Karpas-422 (cell line): ENCODE measurements at regions not wholly inside any gene's neighbourhood (a gene's known extent, or its start where the extent isn't known, plus 50 kb on each side); places are given as distances from the start of the nearest gene placed in this dataset.

Experiments used
- DNase-seq: peaks from one replicate; pipeline ENCODE4 v3.0.0-alpha.2; 2015
- H2AFZ ChIP-seq: fragments of 200-600 bp; sonication (generic); 2 replicates; pipeline ENCODE4 v1.6.1; 2014; ENCODE audit warnings: antibody characterized with exemption, low read length, mixed read lengths
- H3K27ac ChIP-seq: fragments of 200-600 bp; sonication (generic); 2 replicates; pipeline ENCODE4 v1.5.1; 2014; ENCODE audit warnings: mild to moderate bottlenecking, low read length, moderate library complexity
- H3K27me3 ChIP-seq: fragments of 200-600 bp; sonication (generic); 2 replicates; pipeline ENCODE4 v1.6.1; 2014; ENCODE audit warnings: low read length, mixed read lengths
- H3K36me3 ChIP-seq: fragments of 200-600 bp; sonication (generic); 2 replicates; pipeline ENCODE4 v1.6.1; 2014; ENCODE audit warnings: low read length, mixed read lengths; ENCODE audit not compliant: insufficient read depth
- H3K4me1 ChIP-seq: fragments of 200-600 bp; sonication (generic); 2 replicates; pipeline ENCODE4 v1.6.1; 2014; ENCODE audit warnings: mild to moderate bottlenecking, low read length, mixed read lengths
- H3K4me2 ChIP-seq: fragments of 200-600 bp; sonication (generic); 2 replicates; pipeline ENCODE4 v1.6.1; 2014; ENCODE audit warnings: low read length, low read depth, mild to moderate bottlenecking; ENCODE audit not compliant: poor library complexity, severe bottlenecking
- H3K4me3 ChIP-seq: fragments of 200-600 bp; sonication (generic); 2 replicates; pipeline ENCODE4 v1.5.1; 2014; ENCODE audit warnings: mild to moderate bottlenecking, antibody characterized with exemption, low read length, mixed read lengths
- H3K79me2 ChIP-seq: fragments of 200-600 bp; sonication (generic); 2 replicates; pipeline ENCODE4 v1.6.1; 2014; ENCODE audit warnings: mild to moderate bottlenecking, low read length, mixed read lengths
- H3K9ac ChIP-seq: fragments of 200-600 bp; sonication (generic); 2 replicates; pipeline ENCODE4 v1.6.0; 2014; ENCODE audit warnings: low read length
- H3K9me2 ChIP-seq: fragments of 200-600 bp; sonication (generic), shearing (Covaris generic); replicated peaks from 2 replicates; pipeline ENCODE4 v1.6.0; 2014; ENCODE audit warnings: mild to moderate bottlenecking, low read length, moderate library complexity; ENCODE audit not compliant: insufficient read depth
- H3K9me3 ChIP-seq: fragments of 300-700, 200-600 bp; sonication (generic); 2 replicates; pipeline ENCODE4 v1.6.1; 2014; ENCODE audit warnings: low read length, mixed read lengths
- H4K20me1 ChIP-seq: fragments of 200-600 bp; sonication (generic); 2 replicates; pipeline ENCODE4 v1.6.1; 2014; ENCODE audit warnings: mild to moderate bottlenecking, antibody characterized with exemption, low read length, low read depth; ENCODE audit not compliant: insufficient read depth

- H3K27ac ChIP-seq = no peak overlapping the region
- H3K9me3 ChIP-seq = no peaks in the 10 kb centered on the region
- no peak for DNase-seq
- no peak overlapping the region for H3K4me3 ChIP-seq
- H3K4me2 ChIP-seq = no peak overlapping the region
- no peaks in the 10 kb centered on the region for H3K27me3 ChIP-seq
- H3K4me1 ChIP-seq = no peaks in the 10 kb centered on the region
- no peaks in the 10 kb centered on the region for H3K9me2 ChIP-seq
- no peaks in the 10 kb centered on the region for H3K36me3 ChIP-seq
- no peak overlapping the region for H2AFZ ChIP-seq
- no peaks in the 10 kb centered on the region for H4K20me1 ChIP-seq
- H3K9ac ChIP-seq = no peak overlapping the region
- H3K79me2 ChIP-seq = no peaks in the 10 kb centered on the region
These were observed 173.4 kb upstream of the KITLG start for GRCh38 chr12:88753707-88754106.

- H3K9me3 ChIP-seq = no peaks in the 10 kb centered on the region
- no peaks in the 10 kb centered on the region for H4K20me1 ChIP-seq
- H3K36me3 ChIP-seq = no peaks in the 10 kb centered on the region
- no peak overlapping the region for H3K9ac ChIP-seq
- H3K27me3 ChIP-seq = no peaks in the 10 kb centered on the region
- no peaks in the 10 kb centered on the region for H3K79me2 ChIP-seq
- H2AFZ ChIP-seq = no peak overlapping the region
- no peaks in the 10 kb centered on the region for H3K4me1 ChIP-seq
- no peak for DNase-seq
- no peaks in the 10 kb centered on the region for H3K9me2 ChIP-seq
- H3K4me2 ChIP-seq = no peak overlapping the region
- no peak overlapping the region for H3K27ac ChIP-seq
- no peak overlapping the region for H3K4me3 ChIP-seq
These were observed 172.8 kb upstream of the KITLG start for GRCh38 chr12:88753066-88753465.

DNA sequence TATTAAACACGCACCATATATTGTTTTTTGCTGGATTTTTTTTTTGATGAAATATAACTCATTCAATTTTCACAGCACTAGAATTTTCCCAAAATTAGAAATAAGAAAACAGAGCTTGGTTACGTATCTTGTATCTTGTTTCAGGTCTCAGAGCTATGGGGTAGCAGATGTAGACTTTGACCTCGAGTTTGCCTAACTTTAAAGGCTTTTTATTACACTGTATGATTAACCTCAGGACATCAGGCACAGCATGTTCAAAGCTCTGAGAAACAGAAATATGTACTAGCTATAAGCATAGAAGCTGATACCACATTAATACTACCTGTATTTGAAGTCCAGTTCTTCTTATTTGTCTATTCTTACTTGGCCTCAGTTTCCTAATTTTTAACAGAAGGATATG lies 171.9 kb upstream of the KITLG start:
- H3K9me2 ChIP-seq = no peaks in the 10 kb centered on the region
- H3K4me3 ChIP-seq = no peak overlapping the region
- H4K20me1 ChIP-seq = no peaks in the 10 kb centered on the region
- H2AFZ ChIP-seq = no peak overlapping the region
- no peaks in the 10 kb centered on the region for H3K9me3 ChIP-seq
- H3K79me2 ChIP-seq = no peaks in the 10 kb centered on the region
- no peaks in the 10 kb centered on the region for H3K4me1 ChIP-seq
- no peak for DNase-seq
- no peaks in the 10 kb centered on the region for H3K36me3 ChIP-seq
- no peak overlapping the region for H3K4me2 ChIP-seq
- H3K27ac ChIP-seq = no peak overlapping the region
- H3K9ac ChIP-seq = no peak overlapping the region
- no peaks in the 10 kb centered on the region for H3K27me3 ChIP-seq

GRCh38 chr12:88750867-88751543 lies 170.7 kb upstream of the KITLG start:
- Histone ChIP-seq H4K20me1 (no peaks in the 10 kb centered on the region), H3K4me3 (no peak overlapping the region), H3K79me2 (no peaks in the 10 kb centered on the region), H3K9ac (no peak overlapping the region), H3K4me1 (no peaks in the 10 kb centered on the region), H3K9me2 (no peaks in the 10 kb centered on the region), H2AFZ (no peak overlapping the region), H3K27me3 (no peaks in the 10 kb centered on the region), H3K27ac (no peak overlapping the region), H3K4me2 (no peak overlapping the region), H3K9me3 (no peaks in the 10 kb centered on the region), H3K36me3 (no peaks in the 10 kb centered on the region)
- no peak for DNase-seq

- no peak overlapping the region for H3K27ac ChIP-seq
- H3K9me3 ChIP-seq = no peaks in the 10 kb centered on the region
- H3K4me3 ChIP-seq = no peak overlapping the region
- H3K9me2 ChIP-seq = no peaks in the 10 kb centered on the region
- no peak overlapping the region for H3K9ac ChIP-seq
- no peaks in the 10 kb centered on the region for H4K20me1 ChIP-seq
- no peaks in the 10 kb centered on the region for H3K27me3 ChIP-seq
- no peak overlapping the region for H3K4me2 ChIP-seq
- no peak for DNase-seq
- H3K36me3 ChIP-seq = no peaks in the 10 kb centered on the region
- no peak overlapping the region for H2AFZ ChIP-seq
- no peaks in the 10 kb centered on the region for H3K79me2 ChIP-seq
- no peaks in the 10 kb centered on the region for H3K4me1 ChIP-seq
These were observed 166.1 kb upstream of the KITLG start for GRCh38 chr12:88746386-88746785.

GRCh38 chr12:88743946-88744685 lies 163.8 kb upstream of the KITLG start:
- H2AFZ ChIP-seq = no peak overlapping the region
- no peak overlapping the region for H3K4me3 ChIP-seq
- H3K4me1 ChIP-seq = no peaks in the 10 kb centered on the region
- no peaks in the 10 kb centered on the region for H3K9me2 ChIP-seq
- no peak for DNase-seq
- H3K9ac ChIP-seq = no peak overlapping the region
- no peak overlapping the region for H3K27ac ChIP-seq
- H3K79me2 ChIP-seq = no peaks in the 10 kb centered on the region
- H3K9me3 ChIP-seq = no peaks in the 10 kb centered on the region
- H4K20me1 ChIP-seq = no peaks in the 10 kb centered on the region
- H3K27me3 ChIP-seq = no peaks in the 10 kb centered on the region
- H3K4me2 ChIP-seq = no peak overlapping the region
- H3K36me3 ChIP-seq = no peaks in the 10 kb centered on the region

DNA sequence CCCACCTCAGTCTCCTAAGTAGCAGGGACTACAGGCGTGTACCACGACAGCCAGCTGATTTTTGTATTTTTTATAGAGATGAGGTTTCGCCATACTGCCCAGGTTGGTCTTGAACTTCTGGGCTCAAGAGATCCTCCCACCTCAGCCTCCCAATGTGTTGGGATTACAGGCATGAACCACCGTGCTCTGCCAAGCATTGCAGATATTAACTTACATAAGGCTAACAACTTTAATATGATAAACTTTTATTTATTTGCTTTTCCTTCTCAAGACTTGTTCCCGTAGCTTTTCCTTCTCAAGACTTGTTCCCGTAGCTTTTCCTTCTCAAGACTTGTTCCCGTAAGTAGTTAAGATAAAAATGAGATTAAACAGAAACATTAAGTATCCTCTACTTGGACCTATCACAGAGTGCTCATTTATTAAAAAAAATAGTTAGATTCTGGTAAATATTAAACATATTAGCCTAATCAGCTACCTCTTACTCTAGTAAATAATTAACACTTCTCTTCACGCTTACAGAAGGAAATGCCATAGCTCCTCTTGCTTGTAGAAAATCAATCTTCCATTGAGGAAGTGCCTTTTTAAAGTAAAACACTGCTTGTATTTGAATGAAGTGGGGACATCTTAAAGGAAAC lies 157.7 kb upstream of the KITLG start:
- DNase-seq = no peak
- no peaks in the 10 kb centered on the region for H3K9me2 ChIP-seq
- H2AFZ ChIP-seq = no peak overlapping the region
- H3K27me3 ChIP-seq = no peaks in the 10 kb centered on the region
- H3K4me1 ChIP-seq = no peaks in the 10 kb centered on the region
- H3K9ac ChIP-seq = no peak overlapping the region
- no peaks in the 10 kb centered on the region for H4K20me1 ChIP-seq
- no peaks in the 10 kb centered on the region for H3K9me3 ChIP-seq
- H3K4me2 ChIP-seq = no peak overlapping the region
- no peak overlapping the region for H3K27ac ChIP-seq
- no peak overlapping the region for H3K4me3 ChIP-seq
- no peaks in the 10 kb centered on the region for H3K79me2 ChIP-seq
- no peaks in the 10 kb centered on the region for H3K36me3 ChIP-seq

- Histone ChIP-seq H3K4me2 (no peak overlapping the region), H3K36me3 (no peaks in the 10 kb centered on the region), H3K9me3 (no peaks in the 10 kb centered on the region), H3K79me2 (no peaks in the 10 kb centered on the region), H3K4me3 (no peak overlapping the region), H3K27me3 (no peaks in the 10 kb centered on the region), H3K9me2 (no peaks in the 10 kb centered on the region), H3K4me1 (no peaks in the 10 kb centered on the region), H2AFZ (no peak overlapping the region), H3K27ac (no peak overlapping the region), H3K9ac (no peak overlapping the region), H4K20me1 (no peaks in the 10 kb centered on the region)
- DNase-seq = no peak
These were observed 155.8 kb upstream of the KITLG start for GRCh38 chr12:88736031-88736430.
